Muscle of back (tissue), 3 donors: ENCODE measurements at regions not wholly inside any gene's neighbourhood (a gene's known extent, or its start where the extent isn't known, plus 50 kb on each side); places are given as distances from the start of the nearest gene placed in this dataset.
"Not testable (repeated sequence)": the region's sequence is repeated elsewhere in the genome, so short reads cannot be mapped to it uniquely, and the experiment has no call there.

Source experiments
- DNase-seq, 3 donors: peaks; one replicate each; pipeline versions ENCODE4 v3.0.0 to v3.0.0-alpha.2; 2013

GRCh38 chr10:11403646-11404045 is 207.8 kb downstream of the USP6NL start:
- DNase-seq, result not testable (repeated sequence)

- DNase-seq, result no peak
Measured at GRCh38 chr10:11403116-11403515, 208.3 kb downstream of the USP6NL start.

DNA sequence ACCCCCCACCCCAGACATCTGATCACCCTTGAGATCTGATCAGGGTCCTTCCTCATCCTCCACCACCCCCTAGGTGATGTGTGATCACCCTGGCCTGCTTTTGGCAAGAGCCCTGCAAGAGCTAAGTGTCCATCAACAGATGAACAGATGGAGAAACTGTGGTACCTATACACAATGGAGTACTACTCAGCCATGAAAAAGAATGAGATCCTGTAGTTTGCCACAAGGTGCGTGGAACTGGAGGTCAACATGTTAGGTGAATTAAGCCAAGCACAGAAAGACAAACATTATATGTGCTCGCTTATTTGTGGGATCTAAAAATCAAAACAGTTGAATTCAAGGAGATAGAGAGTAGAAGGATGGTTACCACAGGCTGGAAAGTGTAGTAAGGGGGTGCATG is 209.1 kb downstream of the USP6NL start:
- no peak for DNase-seq

DNA sequence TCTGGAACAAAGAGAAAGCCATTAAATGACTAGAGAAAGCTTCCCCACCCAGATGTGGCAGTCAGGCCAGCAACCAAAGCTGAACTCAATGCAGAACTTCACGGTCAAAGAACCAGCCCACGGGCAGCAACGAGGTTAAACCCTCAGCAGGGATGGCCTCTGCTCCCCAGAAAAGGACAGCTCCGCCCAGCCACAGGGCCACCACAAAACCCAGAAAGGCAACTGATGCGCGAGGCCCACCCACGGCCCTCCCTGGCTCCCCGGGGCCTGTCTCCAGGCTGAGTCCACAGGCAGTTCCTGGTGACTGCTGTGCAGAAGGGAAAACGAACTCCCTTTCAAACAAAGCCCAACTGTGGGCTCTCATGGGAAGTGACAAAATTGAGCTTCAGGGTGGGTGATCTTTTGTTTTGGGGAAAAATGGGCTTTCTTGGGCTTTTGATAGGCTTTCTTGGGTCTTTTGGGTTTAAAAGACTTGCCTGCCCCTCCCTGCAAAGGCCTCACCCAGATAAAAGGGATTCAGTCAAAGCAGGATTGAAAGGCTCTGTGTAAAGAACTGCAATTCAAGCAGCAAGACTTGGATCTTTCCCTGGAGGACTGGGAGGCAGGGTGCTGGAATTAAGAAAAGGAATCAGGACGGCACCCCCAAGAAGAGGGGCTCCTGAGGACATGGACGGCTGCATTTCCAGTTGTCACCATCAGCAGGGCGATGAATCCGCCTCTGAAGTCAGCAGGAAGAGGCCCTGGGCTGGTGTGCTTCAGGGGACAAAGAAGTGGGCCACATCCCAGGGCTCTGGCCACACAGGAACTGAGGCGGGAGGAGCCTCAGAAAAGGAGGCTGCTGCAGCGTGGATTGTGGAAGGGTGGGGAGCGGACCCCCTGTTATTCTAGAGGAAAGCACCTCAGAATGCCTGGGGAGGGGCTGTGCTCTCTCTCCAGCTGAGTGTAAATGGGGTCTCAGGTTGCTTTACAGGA is 209.9 kb downstream of the USP6NL start:
- DNase-seq, result no peak

- peak; percentile 78 to 95 (median 85) for DNase-seq
Measured at GRCh38 chr10:11397980-11398580, 213.4 kb downstream of the USP6NL start.

GRCh38 chr10:11397077-11397965 is 214.1 kb downstream of the USP6NL start:
- peak; percentile 28 to 84 (median 66) for DNase-seq

GRCh38 chr10:11396311-11396955 is 215.0 kb downstream of the USP6NL start:
- DNase-seq, result peak in 1 of 3 donors; percentile 46

DNA sequence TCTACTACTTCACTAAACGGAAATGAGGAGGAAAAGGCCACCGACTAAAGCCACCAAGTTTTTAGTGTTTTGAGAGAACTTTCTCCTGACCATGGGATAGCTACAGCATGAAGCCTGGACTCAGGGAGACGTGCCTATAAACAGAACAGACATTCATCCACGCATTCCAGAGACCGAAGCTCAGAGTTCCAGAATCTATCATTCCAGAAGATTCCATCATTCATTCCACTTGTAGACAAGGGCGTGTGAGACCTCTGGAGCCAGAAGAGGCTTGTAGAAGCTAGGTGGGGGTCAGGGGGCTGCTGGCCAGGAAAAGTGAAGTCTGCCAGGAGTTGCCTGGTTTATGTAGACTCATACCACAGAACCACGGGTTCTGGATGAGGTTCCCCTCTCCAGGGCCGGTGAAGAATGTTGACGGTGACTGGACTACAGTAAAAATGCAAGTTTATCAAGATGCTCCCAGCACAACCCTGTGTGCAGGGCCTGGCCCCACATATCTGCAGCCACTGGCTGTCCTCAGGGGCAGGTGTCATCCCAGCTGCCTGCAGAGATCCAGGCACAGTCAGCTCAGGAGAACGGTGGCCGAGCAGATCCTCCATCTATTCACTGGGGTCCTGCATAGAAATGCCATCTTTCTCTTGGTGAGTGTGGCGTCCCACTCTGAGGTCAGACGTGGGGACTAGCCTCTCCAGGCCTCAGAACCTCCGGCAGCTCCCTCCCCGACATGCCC is 215.7 kb downstream of the USP6NL start:
- DNase-seq, result no peak

DNA sequence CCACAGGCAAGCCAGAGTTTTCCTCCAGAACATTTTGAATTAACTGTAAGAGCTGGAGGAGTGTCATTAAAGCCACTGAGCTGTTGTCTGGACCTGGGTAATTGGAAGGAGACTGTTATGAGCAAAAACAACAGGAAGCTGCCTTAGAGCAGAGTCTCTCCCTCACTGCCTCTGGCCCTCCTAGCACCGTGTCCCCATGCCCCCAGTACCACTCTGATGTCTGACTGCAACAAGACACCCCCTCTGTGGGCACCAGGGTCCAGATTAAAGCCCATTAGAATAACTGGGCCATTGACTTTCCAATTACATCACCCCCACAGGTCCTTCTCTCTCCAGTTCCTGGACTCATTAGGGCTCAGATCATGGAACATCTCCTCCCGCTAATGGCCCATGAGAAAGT is 216.3 kb downstream of the USP6NL start:
- DNase-seq, result no peak

GRCh38 chr10:11393858-11394257 is 217.6 kb downstream of the USP6NL start:
- DNase-seq, result no peak

DNA sequence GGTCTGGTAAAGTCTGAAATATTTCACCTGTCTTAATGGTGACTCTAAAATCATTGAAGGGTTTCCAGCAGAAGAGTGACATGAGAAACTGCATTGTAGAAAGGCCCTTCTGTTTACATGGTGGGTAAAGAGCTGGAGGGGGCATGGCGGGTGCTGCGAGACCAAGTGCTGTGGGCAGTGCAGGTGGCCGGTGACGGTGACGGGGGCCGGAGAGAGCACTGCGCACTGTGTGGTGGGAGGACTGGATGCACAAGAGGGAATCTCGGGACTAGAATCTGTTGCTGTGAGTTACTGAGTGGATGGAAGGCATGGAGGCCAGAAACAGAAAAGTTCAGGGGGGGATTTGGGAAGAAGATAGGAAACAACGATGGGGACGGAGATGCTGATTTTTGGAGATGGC is 218.7 kb downstream of the USP6NL start:
- DNase-seq, result no peak

- no peak for DNase-seq
Measured at GRCh38 chr10:11388996-11389395, 222.5 kb downstream of the USP6NL start.

- DNase-seq, result peak in 1 of 3 donors; percentile 53
Measured at GRCh38 chr10:11387551-11388222, 223.8 kb downstream of the USP6NL start.

DNA sequence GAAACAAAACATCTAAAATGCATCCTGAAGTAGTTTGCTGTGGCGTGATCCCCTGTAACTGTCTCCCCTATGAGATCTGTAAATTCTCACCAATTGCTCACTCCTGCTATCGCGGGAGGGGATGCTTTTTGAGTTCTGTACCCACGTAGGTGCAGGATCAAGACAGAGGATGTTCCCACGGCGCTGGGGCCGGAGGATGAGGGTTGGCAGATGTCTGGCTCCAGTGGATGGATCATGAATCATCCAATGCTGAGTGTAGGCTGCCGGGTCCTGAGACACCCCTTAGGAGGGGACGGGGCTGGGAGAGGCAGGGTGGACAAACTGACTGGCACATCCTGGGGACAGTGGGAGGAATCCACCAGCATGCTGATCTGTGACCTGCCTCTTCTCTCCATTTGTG is 224.4 kb downstream of the USP6NL start:
- DNase-seq, result no peak
